A204.1 (cell line): ENCODE measurements at regions not wholly inside any gene's neighbourhood (a gene's known extent, or its start where the extent isn't known, plus 50 kb on each side); places are given as distances from the start of the nearest gene placed in this dataset.

Experiments used
- FAIRE-seq: peaks from 2 replicates; lab custom pipeline; 2012; peaks lifted over from hg19 to GRCh38; lab: Jason Lieb, UNC

GRCh38 chr3:81279481-81280379 is 481.7 kb downstream of the GBE1 start:
- no peak for FAIRE-seq

GRCh38 chr3:81277853-81278252 is 483.6 kb downstream of the GBE1 start:
- FAIRE-seq: no peak

- FAIRE-seq: no peak
Measured at GRCh38 chr3:81274671-81275070, 486.8 kb downstream of the GBE1 start.

- FAIRE-seq: no peak
Measured at GRCh38 chr3:81270603-81271379, 490.7 kb downstream of the GBE1 start.

- no peak for FAIRE-seq
Measured at GRCh38 chr3:81268526-81268925, 492.9 kb downstream of the GBE1 start.

- no peak for FAIRE-seq
Measured at GRCh38 chr3:81261996-81262395, 499.4 kb downstream of the GBE1 start.

- FAIRE-seq: no peak
Measured at GRCh38 chr3:81255463-81255862, 506.0 kb downstream of the GBE1 start.

- no peak for FAIRE-seq
Measured at GRCh38 chr3:81251096-81251495, 510.3 kb downstream of the GBE1 start.

- FAIRE-seq: no peak
Measured at GRCh38 chr3:81249540-81250029, 511.9 kb downstream of the GBE1 start.

- no peak for FAIRE-seq
Measured at GRCh38 chr3:81245501-81245900, 515.9 kb downstream of the GBE1 start.

GRCh38 chr3:81245043-81245442 is 516.4 kb downstream of the GBE1 start:
- FAIRE-seq: no peak

- FAIRE-seq: no peak
Measured at GRCh38 chr3:81244231-81244630, 517.2 kb downstream of the GBE1 start.

- peak; percentile 77 for FAIRE-seq
Measured at GRCh38 chr3:81242871-81243270, 518.6 kb downstream of the GBE1 start.

- peak; percentile 30 for FAIRE-seq
Measured at GRCh38 chr3:81237181-81237580, 524.3 kb downstream of the GBE1 start.

GRCh38 chr3:81218023-81218422 is 543.4 kb downstream of the GBE1 start:
- no peak for FAIRE-seq

- no peak for FAIRE-seq
Measured at GRCh38 chr3:81217101-81217500, 544.3 kb downstream of the GBE1 start.

- no peak for FAIRE-seq
Measured at GRCh38 chr3:81216192-81216591, 545.3 kb downstream of the GBE1 start.

- no peak for FAIRE-seq
Measured at GRCh38 chr3:81214631-81215030, 546.8 kb downstream of the GBE1 start.

- no peak for FAIRE-seq
Measured at GRCh38 chr3:81199587-81199986, 561.9 kb downstream of the GBE1 start.

- no peak for FAIRE-seq
Measured at GRCh38 chr3:81198756-81199155, 562.7 kb downstream of the GBE1 start.

- no peak for FAIRE-seq
Measured at GRCh38 chr3:81198216-81198615, 563.2 kb downstream of the GBE1 start.

- no peak for FAIRE-seq
Measured at GRCh38 chr3:81197386-81197785, 564.1 kb downstream of the GBE1 start.

- no peak for FAIRE-seq
Measured at GRCh38 chr3:81195478-81195877, 566.0 kb downstream of the GBE1 start.
